ENCODE measurements at regions not wholly inside any gene's neighbourhood (a gene's known extent, or its start where the extent isn't known, plus 50 kb on each side); places are given as distances from the start of the nearest gene placed in this dataset.

DNA sequence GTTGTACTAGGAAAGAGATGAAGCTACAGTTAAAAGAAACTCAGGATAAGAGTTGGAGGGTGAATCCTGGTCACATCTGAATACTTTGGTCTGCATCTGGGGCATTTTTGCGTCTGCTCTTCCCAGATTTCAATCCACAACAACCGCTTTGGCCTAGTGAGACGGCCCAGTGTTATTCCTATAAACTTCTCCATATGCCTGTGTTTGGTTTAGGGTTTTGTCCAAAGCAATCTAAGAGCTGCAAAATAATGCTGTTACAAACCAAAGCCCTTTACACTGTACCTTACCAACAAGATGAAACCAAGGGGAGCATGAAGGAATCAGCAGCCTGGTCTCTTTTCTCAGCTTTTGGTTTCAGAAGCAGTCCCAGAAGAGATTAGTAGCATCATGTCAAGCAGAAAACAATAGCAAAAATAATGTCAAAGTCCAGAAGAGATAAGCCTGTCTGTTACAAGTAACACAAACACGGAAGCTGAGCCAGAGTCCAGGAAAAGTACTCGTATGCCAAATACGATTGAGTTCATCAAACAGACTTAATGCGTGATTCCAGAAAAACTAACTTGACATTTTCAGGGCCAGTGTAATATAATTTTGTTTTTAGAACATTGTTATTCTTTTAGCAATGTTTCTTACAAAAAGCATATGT lies 379.9 kb upstream of the ACO1 start:
- Histone ChIP-seq H3K36me3 (ENCODE audit: control insufficient read depth, insufficient read depth, low read length) (no peaks in the 10 kb centered on the region), H2AFZ (ENCODE audit: low read depth, low read length) (no peak overlapping the region), H3K9me3 (replicated peaks; ENCODE audit: control insufficient read depth, insufficient read depth, low read depth, low read length) (no peaks in the 10 kb centered on the region), H3K9ac (ENCODE audit: insufficient read depth in 1 of 2, low read depth in 2 of 2, low read length in 2 of 2) (no peak overlapping the region), H3K4me2 (ENCODE audit: insufficient read depth, low read length) (no peak overlapping the region), H3K27me3 (ENCODE audit: control insufficient read depth in 2 of 2, insufficient read depth in 2 of 2, low read length in 2 of 2) (no peaks in the 10 kb centered on the region), H4K20me1 (replicated peaks; ENCODE audit: control insufficient read depth, insufficient read depth, low read length) (no peaks in the 10 kb centered on the region), H3K9me1 (ENCODE audit: control insufficient read depth, insufficient read depth, low read length) (no peaks in the 10 kb centered on the region), H3K27ac (ENCODE audit: extremely low read depth, low read depth, low read length) (no peak overlapping the region), H3K4me1 (replicated peaks in 1 of 2; ENCODE audit: control insufficient read depth in 2 of 2, insufficient read depth in 2 of 2, low read length in 2 of 2) (no peaks in the 10 kb centered on the region), H3K79me2 (ENCODE audit: control insufficient read depth, insufficient read depth, low read length) (no peaks in the 10 kb centered on the region), H3K4me3 (no peak overlapping the region)
- DNase-seq (ENCODE audit: extremely low read depth in 1 of 4, low spot score in 3 of 4) (no peak), ATAC-seq (no peak), FAIRE-seq (no peak)
- ChIA-PET POLR2A (no interaction called here), CTCF (ENCODE audit: low intra/inter-chr PET ratio) (no interaction called here)
- TF ChIP-seq, protein P1, sequence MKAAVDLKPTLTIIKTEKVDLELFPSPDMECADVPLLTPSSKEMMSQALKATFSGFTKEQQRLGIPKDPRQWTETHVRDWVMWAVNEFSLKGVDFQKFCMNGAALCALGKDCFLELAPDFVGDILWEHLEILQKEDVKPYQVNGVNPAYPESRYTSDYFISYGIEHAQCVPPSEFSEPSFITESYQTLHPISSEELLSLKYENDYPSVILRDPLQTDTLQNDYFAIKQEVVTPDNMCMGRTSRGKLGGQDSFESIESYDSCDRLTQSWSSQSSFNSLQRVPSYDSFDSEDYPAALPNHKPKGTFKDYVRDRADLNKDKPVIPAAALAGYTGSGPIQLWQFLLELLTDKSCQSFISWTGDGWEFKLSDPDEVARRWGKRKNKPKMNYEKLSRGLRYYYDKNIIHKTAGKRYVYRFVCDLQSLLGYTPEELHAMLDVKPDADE (conservative IDR thresholded peaks at IDR 0.05; ENCODE audit: control insufficient read depth, low read depth, low read length): no peak
- no peak for TF ChIP-seq BCOR (IDR thresholded peaks at IDR 0.05)
- no peak for TF ChIP-seq ETV6 (IDR thresholded peaks at IDR 0.05; ENCODE audit: borderline replicate concordance in 1 of 2, low read depth in 2 of 2, low read length in 1 of 2)
- TF ChIP-seq ETV6 (CRISPR knock-in tag; IDR thresholded peaks at IDR 0.05; ENCODE audit: borderline replicate concordance): no peak
- TF ChIP-seq, protein P2, sequence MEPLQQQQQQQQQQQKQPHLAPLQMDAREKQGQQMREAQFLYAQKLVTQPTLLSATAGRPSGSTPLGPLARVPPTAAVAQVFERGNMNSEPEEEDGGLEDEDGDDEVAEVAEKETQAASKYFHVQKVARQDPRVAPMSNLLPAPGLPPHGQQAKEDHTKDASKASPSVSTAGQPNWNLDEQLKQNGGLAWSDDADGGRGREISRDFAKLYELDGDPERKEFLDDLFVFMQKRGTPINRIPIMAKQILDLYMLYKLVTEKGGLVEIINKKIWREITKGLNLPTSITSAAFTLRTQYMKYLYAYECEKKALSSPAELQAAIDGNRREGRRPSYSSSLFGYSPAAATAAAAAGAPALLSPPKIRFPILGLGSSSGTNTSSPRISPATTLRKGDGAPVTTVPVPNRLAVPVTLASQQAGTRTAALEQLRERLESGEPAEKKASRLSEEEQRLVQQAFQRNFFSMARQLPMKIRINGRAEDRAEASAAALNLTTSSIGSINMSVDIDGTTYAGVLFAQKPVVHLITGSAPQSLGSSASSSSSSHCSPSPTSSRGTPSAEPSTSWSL (CRISPR knock-in tag; IDR thresholded peaks at IDR 0.05; ENCODE audit: borderline replicate concordance): no peak
- TF ChIP-seq EP300 (IDR thresholded peaks at IDR 0.05; ENCODE audit: low read length): no peak
- TF ChIP-seq ZSCAN29 (IDR thresholded peaks at IDR 0.05): no peak
- TF ChIP-seq PHF8 (IDR thresholded peaks at IDR 0.05; ENCODE audit: borderline replicate concordance, low read length): no peak
- TF ChIP-seq HLTF (IDR thresholded peaks at IDR 0.05): no peak
- in situ Hi-C loops (cut with MboI) (no loop called here), intact Hi-C loops (cut with micrococcal nuclease) (no loop called here)
- 78% methylated on average over 3 of the region's 7 CpGs for WGBS (ENCODE audit: insufficient coverage, low coverage, missing lambda C conversion rate)
- BruUV-seq (replicated peaks): no TSS peak

Data from K562 (cell line).